NCI-H2029 treated with DMSO at 0.1 percent for 48 hours (cell line): ENCODE measurements at regions not wholly inside any gene's neighbourhood (a gene's known extent, or its start where the extent isn't known, plus 50 kb on each side); places are given as distances from the start of the nearest gene placed in this dataset.
"Not testable (repeated sequence)": the region's sequence is repeated elsewhere in the genome, so short reads cannot be mapped to it uniquely, and the experiment has no call there.

Experiments used
- DNase-seq: peaks from one replicate; lab custom pipeline; 2025; lab: John Stamatoyannopoulos, UW

DNA sequence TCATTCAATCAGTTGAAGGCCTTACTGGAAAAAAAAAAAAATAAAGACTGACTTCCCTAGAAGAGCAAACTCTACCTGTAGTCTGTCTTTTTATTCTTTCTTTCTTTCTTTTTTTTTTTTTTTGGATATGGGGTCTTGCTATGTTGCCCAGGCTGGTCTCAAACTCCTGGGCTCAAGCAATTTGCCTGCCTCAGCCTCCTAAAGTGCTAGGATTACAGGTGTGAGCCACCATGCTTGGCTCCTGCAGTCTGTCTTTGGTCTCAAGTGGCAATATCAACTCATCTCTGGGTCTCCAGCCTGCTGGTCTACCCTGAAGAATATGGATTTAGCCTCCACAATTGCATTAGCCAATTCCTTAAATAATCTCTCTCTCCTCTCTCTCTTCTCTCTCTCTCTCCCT is 167.7 kb upstream of the P2RY1 start:
- DNase-seq, result no peak

DNA sequence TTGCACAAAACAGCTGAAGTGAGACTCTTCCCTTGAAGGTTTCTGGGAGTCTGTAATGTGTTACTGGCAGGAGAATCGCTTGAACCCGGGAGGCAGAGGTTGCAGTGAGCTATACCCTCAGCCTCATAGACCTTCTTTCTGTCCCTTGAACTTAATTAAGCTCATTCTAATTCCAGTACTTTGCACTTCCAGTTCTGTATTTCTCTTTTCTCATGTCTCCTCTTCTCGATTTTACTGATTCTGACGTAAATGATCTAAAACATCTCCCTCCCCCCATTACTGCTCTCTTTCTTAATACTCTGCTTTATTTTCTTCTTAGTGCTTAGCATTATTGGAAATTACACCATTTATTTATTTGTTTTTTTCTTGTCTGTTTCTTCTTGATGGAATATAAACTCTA is 165.4 kb upstream of the P2RY1 start:
- DNase-seq, result no peak

DNA sequence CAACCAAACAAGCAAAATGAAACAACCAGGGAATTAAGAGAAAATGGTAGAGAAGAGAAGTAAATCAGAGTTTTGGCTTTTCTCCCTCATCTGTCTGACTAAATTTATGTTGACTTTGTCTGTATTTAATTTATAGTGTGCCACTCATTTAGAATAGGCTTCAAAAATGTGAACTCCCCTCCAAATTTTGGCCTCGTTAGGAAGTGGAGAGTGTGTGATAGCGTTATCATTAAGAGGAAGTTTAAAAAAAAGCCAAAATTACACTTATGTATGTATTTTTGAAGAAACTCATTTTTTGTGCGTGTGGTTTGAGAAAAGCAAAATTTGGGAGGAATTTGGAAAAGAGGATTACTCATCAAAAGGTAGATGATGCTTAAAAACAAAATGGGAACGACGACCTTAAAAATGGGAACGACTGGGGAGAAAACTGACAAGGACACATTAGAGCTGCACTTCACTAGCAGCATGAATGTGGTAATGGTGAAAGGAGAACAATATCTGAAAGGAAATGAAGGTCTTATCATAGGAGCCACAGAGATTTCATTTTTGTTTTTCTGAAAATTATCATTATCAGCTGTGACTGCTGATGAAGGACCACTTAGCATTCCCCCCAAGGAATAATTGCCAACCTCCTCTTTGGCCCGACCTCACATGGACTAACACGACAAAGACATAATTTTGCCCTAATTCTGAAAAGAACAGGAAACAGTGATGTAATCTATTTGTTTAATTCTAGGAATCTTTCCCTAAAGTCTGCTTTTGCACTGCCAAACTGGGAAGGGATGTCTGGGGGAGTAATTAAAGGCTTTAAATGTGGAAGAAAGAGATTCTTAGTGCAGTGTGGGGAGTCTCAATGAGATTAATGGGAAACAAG is 163.2 kb upstream of the P2RY1 start:
- no peak for DNase-seq

DNA sequence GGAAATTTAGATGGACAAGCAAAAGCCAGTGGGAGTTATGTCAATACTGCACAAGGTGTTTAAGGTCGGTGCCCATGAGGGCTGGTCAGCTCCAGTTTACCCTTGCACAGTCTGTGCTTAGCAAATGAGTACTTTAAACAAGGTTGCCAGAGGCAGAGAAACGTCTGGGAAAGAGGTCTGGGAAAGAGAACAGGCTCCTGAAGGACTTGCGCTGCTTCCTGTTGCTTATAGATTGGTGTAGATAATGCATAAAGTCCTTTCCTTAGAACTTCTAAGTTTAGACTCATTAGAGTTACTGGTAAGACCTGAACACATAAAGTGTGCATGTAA is 162.6 kb upstream of the P2RY1 start:
- no peak for DNase-seq

DNA sequence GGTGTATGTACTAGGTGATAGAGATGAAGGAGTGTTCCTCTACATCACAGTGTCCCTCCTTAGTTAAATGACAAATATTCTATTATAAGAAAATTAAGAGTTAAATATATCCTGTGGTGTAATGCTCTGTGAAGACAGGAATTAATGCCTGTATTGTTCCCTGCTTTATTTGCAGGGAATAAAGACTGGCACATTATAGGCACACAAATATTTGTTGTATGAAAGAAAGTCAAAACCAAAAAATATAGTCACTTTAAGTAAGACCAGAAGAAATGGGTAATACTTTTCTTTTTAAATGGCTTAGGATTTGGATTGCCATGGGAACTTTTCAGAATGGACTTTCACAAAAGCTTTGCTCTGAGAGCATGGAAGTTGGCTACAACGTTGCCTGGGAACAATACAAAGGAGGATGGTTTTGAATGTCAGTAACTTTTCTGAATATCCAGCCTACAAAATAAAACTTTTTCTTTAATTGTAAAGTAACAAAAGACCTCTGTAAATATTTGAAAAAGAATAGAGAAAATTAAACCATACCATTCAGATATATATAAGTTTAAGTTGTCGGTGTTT is 158.0 kb upstream of the P2RY1 start:
- no peak for DNase-seq

DNA sequence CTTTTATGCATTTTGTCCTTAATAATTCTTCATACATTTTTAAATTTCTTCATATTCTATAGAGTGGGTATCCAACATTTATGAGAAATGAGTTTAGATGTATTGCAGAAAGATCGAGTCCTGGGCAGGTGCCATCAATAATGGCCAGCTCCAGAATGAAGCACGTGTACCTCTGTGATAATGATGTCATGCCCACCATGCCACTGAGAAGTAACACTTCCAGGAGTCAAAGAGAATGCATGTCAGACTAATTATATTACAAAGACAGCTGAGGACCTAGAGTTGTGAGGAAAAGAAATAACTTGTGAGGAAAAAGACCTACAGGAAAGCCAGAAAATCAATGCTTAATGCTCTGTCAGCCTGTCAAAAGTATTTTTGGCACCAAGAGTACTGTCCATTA is 157.4 kb upstream of the P2RY1 start:
- DNase-seq, result no peak

DNA sequence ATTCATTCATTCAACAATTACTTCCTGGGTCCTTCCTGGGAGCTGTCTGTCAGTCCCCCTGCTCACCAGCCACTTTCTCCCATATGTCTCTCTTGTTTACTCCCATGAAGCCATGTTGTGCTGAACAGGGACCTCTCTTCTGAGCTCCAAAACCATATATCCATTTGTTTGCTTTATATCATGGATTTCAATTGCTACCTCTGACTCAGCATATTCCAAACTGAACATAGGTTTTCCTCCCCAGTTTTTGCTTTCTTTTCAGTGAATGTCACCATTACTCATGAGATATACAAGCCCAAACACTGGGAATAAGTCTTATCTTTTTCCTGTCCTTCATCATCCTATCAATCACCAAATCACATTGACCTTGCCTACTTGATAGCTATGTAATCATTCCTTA is 152.5 kb upstream of the P2RY1 start:
- no peak for DNase-seq

DNA sequence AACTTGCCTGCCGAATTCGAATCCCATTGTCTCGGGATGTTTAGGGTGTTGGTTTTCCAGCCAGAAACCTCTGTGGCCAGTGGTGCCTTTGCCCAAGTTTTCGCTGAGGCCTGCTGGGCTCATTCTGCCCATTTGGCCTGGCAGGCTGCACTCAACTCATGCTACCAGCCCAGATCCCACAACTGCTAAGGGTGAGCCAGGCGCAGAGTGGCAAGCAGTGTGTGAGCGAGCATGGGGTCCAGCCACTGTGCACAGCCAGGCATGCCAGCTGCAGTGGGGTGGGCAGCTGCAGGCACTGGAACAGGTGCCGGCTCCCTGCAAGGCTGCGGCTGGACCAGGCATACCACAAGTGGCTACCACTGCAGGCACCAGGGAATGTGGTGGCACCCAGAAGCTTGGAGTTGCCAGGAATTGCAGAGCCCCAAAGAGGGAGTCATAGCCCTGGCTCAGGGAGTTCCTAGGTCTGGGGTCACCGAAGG is 151.4 kb upstream of the P2RY1 start:
- DNase-seq, result no peak

DNA sequence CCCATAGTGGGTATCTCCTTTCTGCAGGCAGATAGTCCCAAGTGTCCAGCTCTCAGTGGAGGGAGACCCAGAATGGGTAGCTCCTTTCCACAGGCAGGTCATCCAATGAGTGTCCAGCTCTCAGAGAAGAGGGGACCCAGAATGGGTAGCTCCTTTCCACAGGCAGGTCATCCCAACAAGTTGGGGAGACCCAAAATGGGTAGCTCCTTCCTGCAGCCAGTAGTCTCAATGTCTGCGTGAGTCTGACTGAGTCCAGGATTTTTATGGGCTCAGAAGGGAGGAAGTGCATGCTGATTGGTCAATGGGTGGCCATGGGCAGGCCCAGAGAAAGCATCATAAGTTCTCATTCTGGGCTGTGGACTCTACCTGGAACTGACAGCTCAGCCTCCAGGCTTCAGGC is 150.7 kb upstream of the P2RY1 start:
- no peak for DNase-seq

DNA sequence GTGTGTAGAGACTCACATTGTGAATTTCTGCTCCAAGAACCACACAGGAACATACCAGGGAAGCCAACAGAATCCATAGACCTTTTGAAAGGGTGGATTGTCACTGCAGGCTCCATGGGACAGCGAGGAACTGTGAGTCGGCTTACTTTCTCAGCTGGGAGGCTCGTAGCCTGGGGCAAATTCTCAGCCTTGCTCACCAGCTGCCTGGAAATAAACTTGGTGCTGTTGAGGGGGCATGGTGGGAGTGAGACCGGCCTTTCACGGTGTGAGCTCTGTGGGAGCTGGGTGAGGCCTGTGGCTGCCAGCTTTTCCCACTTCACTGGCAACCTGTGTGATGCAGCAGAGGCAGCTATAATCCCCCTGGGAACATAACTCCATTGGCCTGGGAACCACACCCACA is 146.6 kb upstream of the P2RY1 start:
- no peak for DNase-seq

DNA sequence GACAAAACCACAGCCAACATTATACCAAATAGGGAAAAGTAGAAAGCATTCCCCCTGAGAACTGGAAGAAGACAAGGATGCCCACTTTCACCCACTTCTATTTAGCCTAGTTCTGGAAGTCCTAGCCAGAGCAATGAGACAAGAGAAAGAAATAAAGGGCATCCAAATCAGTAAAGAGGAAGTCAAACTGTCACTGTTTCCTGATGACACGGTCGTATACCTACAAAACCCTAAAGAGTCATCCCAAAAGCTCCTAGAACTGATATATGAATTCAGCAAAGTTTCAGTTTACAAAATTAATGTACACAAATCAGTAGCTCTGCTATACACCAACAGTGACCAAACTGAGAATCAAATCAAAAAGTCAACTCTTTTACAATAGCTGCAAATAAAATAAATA is 142.6 kb upstream of the P2RY1 start:
- not testable (repeated sequence) for DNase-seq

DNA sequence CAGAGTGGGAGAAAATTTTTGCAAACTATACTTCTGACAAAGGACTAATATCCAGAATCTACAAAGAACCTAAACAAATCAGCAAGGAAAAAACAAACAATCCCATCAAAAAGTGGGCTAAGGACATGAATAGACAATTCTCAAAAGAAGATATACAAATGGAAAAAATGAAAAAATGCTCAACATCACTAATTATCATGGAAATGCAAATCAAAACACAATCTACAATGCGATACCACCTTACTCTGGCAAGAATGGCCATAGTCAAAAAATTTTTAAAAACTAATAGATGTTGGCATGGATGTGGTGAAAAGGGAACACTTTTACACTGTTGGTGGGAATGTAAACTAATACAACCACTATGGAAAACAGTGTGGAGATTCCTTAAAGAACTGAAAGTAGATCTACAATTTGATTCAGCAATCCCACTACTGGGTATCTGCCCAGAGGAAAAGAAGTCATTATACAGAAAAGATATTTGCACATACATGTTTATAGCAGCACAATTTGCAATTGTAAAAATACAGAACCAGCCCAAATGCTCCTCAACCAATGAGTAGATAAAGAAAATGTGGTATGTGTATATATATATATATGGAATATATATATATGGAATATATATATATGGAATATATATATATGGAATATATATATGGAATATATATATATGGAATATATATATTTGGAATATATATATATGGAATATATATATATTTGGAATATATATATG is 141.2 kb upstream of the P2RY1 start:
- not testable (repeated sequence) for DNase-seq

DNA sequence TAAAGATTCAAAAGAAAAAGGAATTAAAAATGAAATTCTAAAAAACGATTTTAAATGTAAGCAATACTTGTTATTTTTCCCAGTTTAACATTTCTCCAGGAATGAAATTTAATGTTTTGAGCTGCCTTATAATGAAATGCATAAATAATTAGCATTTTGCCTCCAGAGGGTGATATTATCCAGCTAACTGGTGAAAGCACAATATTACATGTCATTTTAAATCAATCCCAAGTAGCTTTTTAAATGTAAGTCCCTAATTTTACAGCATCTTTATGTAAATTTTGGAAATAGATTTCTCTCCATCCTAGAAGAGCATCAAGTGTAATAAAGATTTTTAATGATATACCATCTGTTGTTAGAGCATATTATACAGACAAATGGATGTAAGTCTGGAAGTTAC is 139.1 kb upstream of the P2RY1 start:
- no peak for DNase-seq

DNA sequence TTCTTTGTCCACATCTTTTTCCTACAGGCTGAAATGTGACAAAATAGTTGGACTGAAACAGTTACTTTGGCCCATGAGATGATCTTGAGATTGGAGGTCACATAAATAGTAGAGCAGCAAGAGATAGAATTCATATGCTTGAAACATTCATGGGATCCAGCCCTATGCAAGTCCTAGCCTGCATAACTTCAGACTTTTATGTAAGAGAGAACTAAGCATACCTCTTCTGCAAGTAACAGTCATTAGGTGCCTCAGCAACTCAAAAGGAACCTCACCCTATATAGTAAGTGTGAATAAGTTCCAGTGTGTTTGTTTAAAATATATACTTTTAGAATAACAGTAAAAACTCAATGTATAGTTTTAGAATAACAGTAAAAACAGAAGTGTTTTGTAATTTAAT is 138.0 kb upstream of the P2RY1 start:
- DNase-seq, result no peak

DNA sequence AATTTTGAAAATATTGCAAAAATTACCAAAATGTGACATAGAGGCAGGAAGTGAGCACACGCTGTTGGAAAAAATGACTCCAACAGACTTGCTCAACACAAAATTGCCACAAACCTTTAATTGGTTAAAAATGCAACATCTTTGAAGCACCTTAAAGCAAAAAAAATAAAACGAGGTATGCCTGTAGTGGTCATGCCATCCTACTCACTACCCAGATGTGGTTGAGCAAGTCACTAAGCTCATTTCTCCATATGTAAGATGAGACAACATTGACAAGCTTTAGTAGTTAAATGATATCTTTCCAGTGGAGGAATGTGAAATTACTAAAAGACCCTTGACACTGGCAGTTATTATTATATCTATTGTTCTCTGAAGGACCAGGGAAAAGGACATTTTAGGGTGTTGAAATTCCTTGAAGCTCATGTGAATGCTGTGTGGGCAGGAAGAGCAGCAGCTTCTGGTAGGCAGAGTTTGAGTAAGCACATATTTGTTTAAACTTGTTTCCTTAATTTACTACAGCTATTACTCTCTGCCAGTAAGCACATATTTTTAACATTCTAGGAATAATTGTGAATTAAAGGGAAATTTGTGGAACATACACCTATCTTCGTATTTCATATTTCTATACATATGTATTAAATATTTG is 131.6 kb upstream of the P2RY1 start:
- no peak for DNase-seq

DNA sequence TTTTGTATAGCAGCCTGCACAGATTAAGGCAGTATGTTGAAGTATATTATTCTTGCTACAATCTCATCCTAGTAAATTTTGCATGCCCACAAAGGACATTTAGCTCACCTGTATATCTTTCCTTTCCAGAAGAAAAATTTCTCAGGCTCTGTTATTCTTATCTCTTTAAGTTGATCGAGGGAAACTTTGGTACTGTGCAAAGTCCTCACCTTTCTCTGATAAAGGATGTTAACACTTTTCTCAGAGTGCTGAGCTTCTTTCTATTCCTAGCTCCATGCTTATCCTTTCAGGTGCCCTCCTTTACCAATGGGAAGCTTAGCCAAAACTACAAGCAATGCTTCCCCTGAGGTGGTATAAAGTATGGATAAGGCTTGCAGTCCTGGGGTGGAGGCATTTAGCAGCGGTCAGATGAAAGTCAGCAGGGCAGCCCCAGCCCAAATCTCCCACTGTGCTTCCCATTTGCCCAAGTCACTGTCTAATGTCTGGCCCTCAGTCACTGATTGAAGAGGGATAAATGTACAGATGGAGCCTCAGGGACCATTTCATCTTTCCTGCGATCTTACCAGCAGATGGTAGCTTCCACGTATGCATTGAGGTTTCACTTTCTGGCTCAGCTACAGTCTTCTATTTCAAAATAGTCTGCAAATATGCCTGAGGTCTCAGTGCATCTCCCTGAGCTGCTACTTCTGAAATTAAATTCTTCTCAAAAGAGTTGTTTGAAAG is 127.8 kb upstream of the P2RY1 start:
- DNase-seq, result no peak

DNA sequence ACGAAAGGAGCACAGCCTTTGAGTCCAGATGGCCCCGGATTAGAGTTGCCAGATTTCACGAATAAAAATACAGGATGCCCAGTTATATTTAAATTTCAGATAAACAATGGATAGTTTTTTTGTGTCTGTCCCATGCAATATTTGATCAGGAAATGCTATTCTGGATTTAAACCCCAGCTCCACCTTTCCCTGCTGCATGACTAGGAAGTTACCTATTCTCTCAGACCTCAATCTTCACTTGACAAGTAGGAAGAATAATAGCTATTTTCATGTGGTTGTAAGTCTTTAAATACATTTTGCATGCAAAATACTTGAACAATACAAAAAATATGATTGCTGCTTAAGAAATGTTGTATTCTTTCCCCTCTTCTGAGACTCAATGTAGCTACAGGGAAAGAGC is 125.3 kb upstream of the P2RY1 start:
- no peak for DNase-seq

DNA sequence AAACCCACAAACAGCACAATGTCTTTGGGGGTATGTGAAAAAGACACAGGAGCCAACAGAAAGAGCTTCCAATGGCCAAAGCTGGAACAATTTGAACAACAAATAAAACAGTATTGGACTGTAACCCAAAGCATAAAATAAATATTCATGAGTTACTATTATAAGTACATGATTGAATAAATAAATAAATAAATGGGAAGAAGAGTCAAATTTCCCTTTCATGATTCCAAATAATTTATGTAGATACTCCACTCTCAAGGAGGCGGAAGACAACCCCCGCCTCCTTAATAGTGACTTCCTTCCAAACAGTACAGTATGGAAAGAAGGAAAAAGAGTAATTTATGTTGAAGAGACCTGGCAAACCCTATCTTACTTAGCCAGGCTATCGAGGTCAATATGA is 124.4 kb upstream of the P2RY1 start:
- DNase-seq, result no peak

DNA sequence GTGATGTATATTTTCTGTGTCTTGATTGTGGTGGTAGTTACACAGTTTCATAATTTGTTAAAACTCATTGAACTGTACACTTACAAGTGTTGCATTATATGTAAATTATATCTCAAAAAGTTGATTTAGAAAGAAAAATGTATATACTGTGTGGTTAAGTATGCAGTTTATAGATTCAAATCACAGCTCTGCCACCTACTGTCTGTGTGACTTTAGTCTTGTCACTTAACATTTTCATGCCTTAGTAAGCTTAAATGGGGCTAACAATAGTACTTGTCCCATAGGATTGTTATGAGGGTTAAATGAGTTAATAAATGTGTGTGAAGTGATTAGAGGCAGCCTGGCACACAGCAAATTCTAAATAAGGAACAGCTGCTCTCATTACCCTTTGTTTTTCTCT is 120.9 kb upstream of the P2RY1 start:
- no peak for DNase-seq

DNA sequence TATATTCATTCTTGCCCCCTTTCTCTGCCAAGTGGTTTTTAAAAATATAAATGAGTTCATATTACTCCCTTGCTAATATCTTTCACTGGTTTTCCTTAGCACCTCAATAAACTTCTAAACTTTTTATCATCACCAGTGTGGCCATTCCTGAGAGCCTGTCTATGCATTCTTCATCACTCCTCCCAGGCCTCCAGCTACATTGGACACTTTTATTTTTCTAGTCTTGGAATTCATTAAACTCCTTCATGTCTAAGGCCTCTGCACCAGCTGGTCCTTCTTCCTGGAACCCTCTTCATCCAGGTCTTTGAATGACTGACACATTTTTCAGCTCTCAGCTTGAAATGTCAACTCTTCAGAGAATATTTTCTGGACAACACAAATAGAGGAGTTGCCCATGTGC is 120.4 kb upstream of the P2RY1 start:
- DNase-seq, result no peak

DNA sequence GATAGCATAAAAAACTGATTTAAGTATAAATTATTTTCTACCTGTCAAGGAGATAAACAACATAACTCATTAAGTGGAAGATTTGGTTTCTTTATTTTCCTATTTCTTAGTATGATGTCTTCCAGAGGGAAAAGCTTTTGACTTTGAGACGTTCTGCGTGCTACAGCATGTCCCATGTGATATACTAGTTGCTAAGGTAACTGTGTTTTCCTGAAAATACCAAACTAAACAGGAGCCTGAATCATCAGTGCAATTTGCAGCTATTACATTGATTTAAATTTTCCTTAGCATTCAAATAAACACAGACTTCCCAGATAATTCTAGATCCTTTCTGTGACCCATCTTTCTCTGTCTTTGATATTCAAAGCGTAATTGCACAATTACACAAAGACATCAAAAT is 117.7 kb upstream of the P2RY1 start:
- no peak for DNase-seq

DNA sequence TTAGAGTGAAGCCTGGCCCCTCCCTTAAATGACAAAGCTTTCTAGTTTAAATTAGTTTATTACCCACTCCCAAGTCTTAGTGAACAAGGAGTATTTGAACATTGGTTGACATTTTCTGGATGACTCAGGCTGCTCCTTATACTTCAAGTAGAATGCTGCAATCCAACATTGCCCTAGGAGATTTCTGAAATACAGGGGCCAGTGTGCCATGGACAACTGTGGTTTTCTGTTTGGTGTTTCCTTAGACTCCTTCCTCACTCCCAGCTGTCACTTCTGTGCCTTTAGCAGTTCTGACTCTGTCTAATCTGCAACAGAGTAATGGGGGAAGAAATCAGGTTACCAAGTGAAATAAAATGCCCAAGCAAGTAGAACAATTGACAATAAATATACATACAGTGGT is 116.1 kb upstream of the P2RY1 start:
- DNase-seq, result no peak
